ENCODE measurements at regions not wholly inside any gene's neighbourhood (a gene's known extent, or its start where the extent isn't known, plus 50 kb on each side); places are given as distances from the start of the nearest gene placed in this dataset.

DNA sequence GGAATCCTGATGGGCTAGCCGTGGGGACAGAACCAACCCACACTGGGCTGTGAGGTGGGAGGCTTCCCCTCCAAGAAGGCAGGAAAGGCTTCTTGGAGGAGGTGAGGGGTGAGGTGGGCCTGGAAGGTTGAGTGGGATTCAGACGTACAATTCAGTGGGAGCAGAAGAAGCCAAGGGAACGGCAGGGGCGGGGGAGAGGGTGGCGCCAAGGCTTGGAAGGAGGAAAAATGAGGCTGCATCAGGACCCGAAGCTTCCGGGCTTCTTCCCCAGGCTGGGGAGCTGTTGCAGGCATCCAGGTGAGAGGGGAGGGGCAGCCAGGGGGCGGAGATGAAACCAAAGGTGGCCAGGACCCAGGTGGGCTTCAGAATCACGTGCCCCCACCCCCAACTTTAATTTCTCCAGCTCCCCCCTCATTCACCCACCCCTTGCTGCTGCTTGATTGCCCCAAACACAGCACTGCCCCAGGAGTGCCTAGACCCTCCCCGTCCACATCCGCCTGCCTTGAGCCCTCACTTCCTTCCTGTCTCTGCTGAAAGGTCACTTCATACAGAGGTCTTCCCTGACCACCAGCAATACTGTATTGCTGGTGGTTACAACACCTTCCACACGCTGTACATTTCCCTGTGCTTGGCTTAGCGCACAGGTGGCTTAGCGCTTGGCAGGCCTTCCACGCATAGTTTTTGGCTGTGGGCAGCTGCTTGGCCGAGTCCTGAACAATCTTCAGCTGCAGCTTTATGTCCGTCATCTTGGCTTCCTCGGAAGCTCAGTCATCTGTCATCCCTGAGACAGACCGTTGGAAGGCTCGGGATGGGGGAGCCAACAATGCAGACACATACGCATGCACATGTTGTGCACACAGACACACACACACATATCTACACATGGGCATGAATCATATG is 193.5 kb downstream of the RGS3 start:
- WGBS, 4 donors = 69 to 72% (median 71%) methylated on average over 21 of the region's 21 CpGs
- H3K4me1 ChIP-seq = peaks cover 8 to 50% (median 35%) of the 10 kb centered on the region in 12 donors
- no peak overlapping the region for H3K27ac ChIP-seq
- TF ChIP-seq POLR2A (IDR thresholded peaks at IDR 0.05) = no peak
- TF ChIP-seq, protein P1, sequence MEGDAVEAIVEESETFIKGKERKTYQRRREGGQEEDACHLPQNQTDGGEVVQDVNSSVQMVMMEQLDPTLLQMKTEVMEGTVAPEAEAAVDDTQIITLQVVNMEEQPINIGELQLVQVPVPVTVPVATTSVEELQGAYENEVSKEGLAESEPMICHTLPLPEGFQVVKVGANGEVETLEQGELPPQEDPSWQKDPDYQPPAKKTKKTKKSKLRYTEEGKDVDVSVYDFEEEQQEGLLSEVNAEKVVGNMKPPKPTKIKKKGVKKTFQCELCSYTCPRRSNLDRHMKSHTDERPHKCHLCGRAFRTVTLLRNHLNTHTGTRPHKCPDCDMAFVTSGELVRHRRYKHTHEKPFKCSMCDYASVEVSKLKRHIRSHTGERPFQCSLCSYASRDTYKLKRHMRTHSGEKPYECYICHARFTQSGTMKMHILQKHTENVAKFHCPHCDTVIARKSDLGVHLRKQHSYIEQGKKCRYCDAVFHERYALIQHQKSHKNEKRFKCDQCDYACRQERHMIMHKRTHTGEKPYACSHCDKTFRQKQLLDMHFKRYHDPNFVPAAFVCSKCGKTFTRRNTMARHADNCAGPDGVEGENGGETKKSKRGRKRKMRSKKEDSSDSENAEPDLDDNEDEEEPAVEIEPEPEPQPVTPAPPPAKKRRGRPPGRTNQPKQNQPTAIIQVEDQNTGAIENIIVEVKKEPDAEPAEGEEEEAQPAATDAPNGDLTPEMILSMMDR (IDR thresholded peaks at IDR 0.05) = no peak
- ATAC-seq (no peak), DNase-seq (no peak)
- no peaks in the 10 kb centered on the region for H3K27me3 ChIP-seq
- H3K36me3 ChIP-seq = no peaks in the 10 kb centered on the region
- H3K4me3 ChIP-seq = no peak overlapping the region
- intact Hi-C loops (cut with DNase I) = loop anchor here in 7 of 10 donors (2.0 to 10.0 kb wide), 7 partner anchors 212 to 732 kb away; partner anchors contain the start of genes CDC26 (in 3 of the 7), PRPF4 (in 3 of the 7) and RNF183 (in 1 of the 7)
- H3K9me3 ChIP-seq = no peaks in the 10 kb centered on the region

DNA sequence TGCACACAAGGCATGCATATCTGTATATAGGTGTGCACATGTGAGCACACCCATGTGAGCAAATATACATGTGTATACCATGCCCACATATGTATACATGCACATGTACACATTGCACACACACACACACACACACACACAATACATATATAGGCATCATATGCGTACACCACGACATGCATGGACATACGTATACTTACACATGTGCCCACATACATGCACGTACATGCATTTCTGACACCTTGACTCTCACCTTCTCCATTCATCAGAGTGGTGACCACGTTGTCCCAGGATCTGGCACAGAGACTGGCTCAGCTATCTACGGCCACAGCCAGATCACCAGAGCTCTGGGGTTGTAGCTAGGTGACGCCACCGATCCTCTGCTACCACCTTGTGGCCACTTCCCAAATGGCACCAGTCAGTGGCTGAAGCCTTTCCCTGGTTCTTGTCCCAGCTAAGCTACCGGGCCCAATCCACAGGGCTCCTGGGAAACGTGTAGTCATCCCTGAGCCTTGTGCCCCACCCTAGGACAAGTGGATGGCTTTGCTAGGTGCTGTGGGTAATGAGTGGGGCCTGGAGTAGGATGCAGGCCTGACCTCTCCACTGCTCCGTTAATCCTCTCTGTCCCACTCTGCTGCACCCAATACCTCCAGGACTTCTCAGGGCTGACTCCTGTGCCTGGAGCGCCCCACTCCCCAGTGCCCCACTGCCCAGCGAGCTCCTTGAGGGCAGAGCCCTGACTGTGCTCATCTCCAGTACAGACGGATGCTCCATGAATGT is 194.4 kb downstream of the RGS3 start:
- ATAC-seq (peak; percentile 54 to 83 (median 74)), DNase-seq (peak; percentile 87 to 90 (median 88))
- WGBS, 4 donors = 24 to 30% (median 27%) methylated on average over 14 of the region's 14 CpGs
- Histone ChIP-seq H3K9me3 (no peaks in the 10 kb centered on the region), H3K4me1 (peaks cover 8 to 44% (median 29%) of the 10 kb centered on the region in 12 donors), H3K27me3 (no peaks in the 10 kb centered on the region), H3K4me3 (no peak overlapping the region), H3K27ac (peak overlapping the region in 5 of 12 donors; percentile 9 to 56 (median 28)), H3K36me3 (no peaks in the 10 kb centered on the region)
- intact Hi-C loops (cut with DNase I) = loop anchor here in 9 of 10 donors (2.0 to 10.0 kb wide), 9 partner anchors 211 to 733 kb away; partner anchors contain the start of genes CDC26 (in 3 of the 9), PRPF4 (in 3 of the 9) and RNF183 (in 1 of the 9)
- TF ChIP-seq, protein P1 (IDR thresholded peaks at IDR 0.05) = peak; percentile 93 to 98 (median 97)
- TF ChIP-seq POLR2A (IDR thresholded peaks at IDR 0.05) = no peak

DNA sequence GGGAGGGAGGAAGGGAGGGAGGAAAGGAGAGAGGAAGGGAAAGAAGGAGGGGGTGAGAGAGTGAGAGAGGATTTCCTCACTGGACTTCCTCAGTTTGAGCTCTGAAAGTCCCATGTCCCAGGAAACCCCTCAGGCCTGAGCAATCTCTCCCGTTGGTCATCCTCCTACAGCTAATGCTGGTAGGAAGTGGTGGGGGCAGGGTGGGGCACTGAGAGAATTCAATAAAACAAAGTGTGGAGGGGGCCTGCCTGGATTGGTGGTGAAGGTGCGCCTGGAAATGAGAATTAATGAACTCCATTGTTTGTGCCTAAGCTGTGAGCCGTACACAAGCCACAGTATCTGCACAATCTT is 195.0 kb downstream of the RGS3 start:
- 36 to 65% (median 46%) methylated on average over 3 of the region's 3 CpGs for WGBS, 4 donors

More for the DNA sequence above, 195.0 kb downstream of the RGS3 start:
- no peaks in the 10 kb centered on the region for H3K27me3 ChIP-seq
- no peak for DNase-seq
- ATAC-seq = no peak
- H3K9me3 ChIP-seq = no peaks in the 10 kb centered on the region
- no peak overlapping the region for H3K4me3 ChIP-seq
- peak overlapping the region in 5 of 12 donors; percentile 9 to 56 (median 28) for H3K27ac ChIP-seq
- peaks cover 8 to 42% (median 28%) of the 10 kb centered on the region in 12 donors for H3K4me1 ChIP-seq
- H3K36me3 ChIP-seq = no peaks in the 10 kb centered on the region
- no peak for TF ChIP-seq POLR2A (IDR thresholded peaks at IDR 0.05)
- TF ChIP-seq, protein P1 (IDR thresholded peaks at IDR 0.05) = no peak
- intact Hi-C loops (cut with DNase I) = loop anchor here in 9 of 10 donors (2.0 to 10.0 kb wide), 8 partner anchors 212 to 734 kb away; partner anchors contain the start of genes CDC26 (in 3 of the 9), PRPF4 (in 3 of the 9) and RNF183 (in 1 of the 9)
